Gastrocnemius medialis (tissue), 4 donors: ENCODE measurements at regions not wholly inside any gene's neighbourhood (a gene's known extent, or its start where the extent isn't known, plus 50 kb on each side); places are given as distances from the start of the nearest gene placed in this dataset.

Source experiments
- CTCF ChIP-seq, 5 experiments: fragments of 450-650 bp in 3 of 5; fragments of 200-600 bp in 2 of 5; sonication (generic) in 2 of 5; IDR thresholded peaks in 4 of 5; conservative IDR thresholded peaks in 1 of 5; 1 replicate in 4 of 5; 2 replicates in 1 of 5; pipeline ENCODE4 v1.5.1; 2016 to 2019; ENCODE audit warnings: antibody characterized with exemption in 5 of 5, mild to moderate bottlenecking in 3 of 5, moderate library complexity in 3 of 5
- POLR2A ChIP-seq, 2 donors: fragments of 450-650 bp; IDR thresholded peaks; one replicate each; pipeline ENCODE4 v1.6.1; 2017; ENCODE audit warnings: antibody characterized with exemption in 2 of 2, mild to moderate bottlenecking in 2 of 2, moderate library complexity in 2 of 2

- TF ChIP-seq CTCF (IDR thresholded peaks at IDR 0.05 in 4 of 5, conservative IDR thresholded peaks at IDR 0.05 in 1 of 5) (no peak), POLR2A (IDR thresholded peaks at IDR 0.05) (no peak)
Measured at GRCh38 chr6:67591910-67592309, 1043.2 kb upstream of the ADGRB3 start.
